Lower lobe of right lung (tissue), 2 donors: ENCODE measurements at regions not wholly inside any gene's neighbourhood (a gene's known extent, or its start where the extent isn't known, plus 50 kb on each side); places are given as distances from the start of the nearest gene placed in this dataset.

Experiments
- ATAC-seq, 2 donors: fragments of 200-7000 bp; cut with Tn5 transposase; one replicate each; pipeline ENCODE4 v1.9.1; 2020 to 2022; ENCODE audit warnings: mild to moderate bottlenecking in 2 of 2, moderate library complexity in 2 of 2
- DNase-seq: peaks from one replicate; pipeline ENCODE4 v3.0.0-alpha.2; 2020
- H3K27ac ChIP-seq: fragments of 200-600 bp; one replicate; pipeline ENCODE4 v1.8.0; 2022
- H3K27me3 ChIP-seq: fragments of 200-600 bp; one replicate; pipeline ENCODE4 v1.8.0; 2022; ENCODE audit warnings: low read depth
- H3K36me3 ChIP-seq: fragments of 200-600 bp; one replicate; pipeline ENCODE4 v1.8.0; 2022; ENCODE audit warnings: mild to moderate bottlenecking
- H3K4me1 ChIP-seq: fragments of 200-600 bp; one replicate; pipeline ENCODE4 v1.8.0; 2022
- H3K4me3 ChIP-seq: fragments of 200-600 bp; one replicate; pipeline ENCODE4 v1.8.0; 2022; ENCODE audit warnings: mild to moderate bottlenecking
- H3K9me3 ChIP-seq: fragments of 200-600 bp; one replicate; pipeline ENCODE4 v1.8.0; 2022
- intact Hi-C: fragments of 100-400 bp; cut with DNase I; formaldehyde crosslinking; loops from one replicate; pipeline ENCODE4 v1.11.0; 2022
- TF ChIP-seq, protein P1 (sequence below): fragments of 200-600 bp; IDR thresholded peaks from one replicate; pipeline ENCODE4 v1.8.0; 2022; ENCODE audit warnings: antibody characterized with exemption, mild to moderate bottlenecking
- donor health status: DM: no; HTN: yes; CAD: no; lungs with severe emphysema.

DNA sequence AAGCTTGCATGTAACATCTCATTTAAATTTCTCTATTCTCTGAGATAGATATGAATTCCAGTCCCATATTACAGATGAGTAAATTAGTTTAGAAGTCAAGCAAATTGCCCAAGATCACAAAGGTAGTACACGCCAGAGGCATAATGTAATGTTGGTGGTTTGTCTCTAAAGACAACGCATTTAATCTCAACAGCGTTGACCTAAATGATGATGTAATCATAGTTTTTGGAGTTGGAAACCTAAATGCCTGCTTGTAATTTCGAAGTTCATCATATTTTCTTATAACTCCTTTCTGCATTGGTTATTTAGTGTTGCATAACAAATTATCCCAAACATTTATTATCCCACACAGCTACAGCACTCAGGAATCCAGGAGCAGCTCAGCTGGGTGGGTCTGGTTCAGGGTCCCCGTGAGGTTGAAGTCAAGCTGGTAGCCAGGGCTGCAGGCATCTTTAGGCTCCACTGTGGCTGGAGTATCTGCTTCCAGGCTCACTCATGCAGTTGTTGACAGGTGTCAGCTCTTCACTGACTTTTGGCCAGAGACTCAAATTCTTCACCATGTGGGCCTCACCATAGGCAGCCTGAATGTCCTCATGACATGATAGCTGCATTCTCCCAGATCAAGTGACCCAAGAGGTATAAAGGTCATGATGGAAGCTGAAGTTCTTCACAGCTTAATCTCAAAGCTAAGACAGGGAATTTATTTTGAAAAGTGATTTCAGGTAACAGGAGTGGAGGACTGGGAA, 122.0 kb upstream of the SPTLC3 start:
- no peak overlapping the region for H3K4me3 ChIP-seq
- ATAC-seq (no peak), DNase-seq (no peak)
- H3K27me3 ChIP-seq, result no peaks in the 10 kb centered on the region
- no peaks in the 10 kb centered on the region for H3K36me3 ChIP-seq
- no peak overlapping the region for H3K27ac ChIP-seq
- intact Hi-C loops, result no loop called here
- TF ChIP-seq, protein P1, sequence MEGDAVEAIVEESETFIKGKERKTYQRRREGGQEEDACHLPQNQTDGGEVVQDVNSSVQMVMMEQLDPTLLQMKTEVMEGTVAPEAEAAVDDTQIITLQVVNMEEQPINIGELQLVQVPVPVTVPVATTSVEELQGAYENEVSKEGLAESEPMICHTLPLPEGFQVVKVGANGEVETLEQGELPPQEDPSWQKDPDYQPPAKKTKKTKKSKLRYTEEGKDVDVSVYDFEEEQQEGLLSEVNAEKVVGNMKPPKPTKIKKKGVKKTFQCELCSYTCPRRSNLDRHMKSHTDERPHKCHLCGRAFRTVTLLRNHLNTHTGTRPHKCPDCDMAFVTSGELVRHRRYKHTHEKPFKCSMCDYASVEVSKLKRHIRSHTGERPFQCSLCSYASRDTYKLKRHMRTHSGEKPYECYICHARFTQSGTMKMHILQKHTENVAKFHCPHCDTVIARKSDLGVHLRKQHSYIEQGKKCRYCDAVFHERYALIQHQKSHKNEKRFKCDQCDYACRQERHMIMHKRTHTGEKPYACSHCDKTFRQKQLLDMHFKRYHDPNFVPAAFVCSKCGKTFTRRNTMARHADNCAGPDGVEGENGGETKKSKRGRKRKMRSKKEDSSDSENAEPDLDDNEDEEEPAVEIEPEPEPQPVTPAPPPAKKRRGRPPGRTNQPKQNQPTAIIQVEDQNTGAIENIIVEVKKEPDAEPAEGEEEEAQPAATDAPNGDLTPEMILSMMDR, result no peak
- no peaks in the 10 kb centered on the region for H3K9me3 ChIP-seq
- H3K4me1 ChIP-seq, result no peaks in the 10 kb centered on the region

DNA sequence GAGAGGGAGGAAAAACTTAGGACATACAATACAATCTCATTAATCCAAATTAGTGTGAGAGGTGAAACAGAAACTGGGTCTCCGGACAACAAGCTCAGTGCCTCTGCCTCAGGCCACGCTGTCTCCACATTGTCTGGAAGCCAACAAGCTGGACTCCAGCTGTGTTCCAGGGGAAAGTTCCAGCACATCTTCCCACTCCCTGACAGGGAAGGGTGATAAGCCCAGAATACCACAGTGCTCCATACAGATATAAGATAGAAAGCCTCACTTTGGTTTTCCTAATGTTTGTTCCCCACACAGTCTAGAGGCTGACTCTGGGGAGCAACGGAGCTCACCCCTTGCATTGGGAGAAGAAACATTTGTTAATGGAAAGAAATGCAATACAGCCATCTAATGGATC, 117.1 kb upstream of the SPTLC3 start:
- TF ChIP-seq, protein P1, result no peak
- DNase-seq, result no peak
- H3K27me3 ChIP-seq, result no peaks in the 10 kb centered on the region
- no peak overlapping the region for H3K4me3 ChIP-seq
- no peak overlapping the region for H3K27ac ChIP-seq
- no peaks in the 10 kb centered on the region for H3K9me3 ChIP-seq
- no peak for ATAC-seq
- H3K36me3 ChIP-seq, result no peaks in the 10 kb centered on the region
- intact Hi-C loops, result no loop called here
- H3K4me1 ChIP-seq, result no peaks in the 10 kb centered on the region

GRCh38 chr20:12893019-12893418, 115.8 kb upstream of the SPTLC3 start:
- TF ChIP-seq, protein P1, result no peak

GRCh38 chr20:12893653-12894052, 115.1 kb upstream of the SPTLC3 start:
- Histone ChIP-seq H3K9me3 (no peaks in the 10 kb centered on the region), H3K4me3 (no peak overlapping the region), H3K4me1 (no peaks in the 10 kb centered on the region), H3K27me3 (no peaks in the 10 kb centered on the region), H3K27ac (no peak overlapping the region), H3K36me3 (no peaks in the 10 kb centered on the region)
- DNase-seq, result no peak
- intact Hi-C loops, result no loop called here
- no peak for ATAC-seq
- TF ChIP-seq, protein P1, result no peak

More at GRCh38 chr20:12893019-12893418, 115.8 kb upstream of the SPTLC3 start:
- intact Hi-C loops, result no loop called here
- Histone ChIP-seq H3K4me3 (no peak overlapping the region), H3K27me3 (no peaks in the 10 kb centered on the region), H3K27ac (no peak overlapping the region), H3K9me3 (no peaks in the 10 kb centered on the region), H3K4me1 (no peaks in the 10 kb centered on the region), H3K36me3 (no peaks in the 10 kb centered on the region)
- ATAC-seq (no peak), DNase-seq (no peak)

GRCh38 chr20:12894089-12894488, 114.7 kb upstream of the SPTLC3 start:
- Histone ChIP-seq H3K36me3 (no peaks in the 10 kb centered on the region), H3K4me3 (no peak overlapping the region), H3K27ac (no peak overlapping the region), H3K4me1 (no peaks in the 10 kb centered on the region), H3K27me3 (no peaks in the 10 kb centered on the region), H3K9me3 (no peaks in the 10 kb centered on the region)
- ATAC-seq (no peak), DNase-seq (no peak)
- TF ChIP-seq, protein P1, result no peak
- intact Hi-C loops, result no loop called here
